Right renal cortex interstitium (tissue), 3 donors: ENCODE measurements at regions not wholly inside any gene's neighbourhood (a gene's known extent, or its start where the extent isn't known, plus 50 kb on each side); places are given as distances from the start of the nearest gene placed in this dataset.
"Not testable (repeated sequence)": the region's sequence is repeated elsewhere in the genome, so short reads cannot be mapped to it uniquely, and the experiment has no call there.

Experiments used
- DNase-seq, 3 donors: peaks; one replicate each; pipeline ENCODE4 v3.0.0-alpha.2; 2013; ENCODE audit warnings: low read depth in 3 of 3, low spot score in 2 of 3

GRCh38 chr7:84738583-84739150 is 448.2 kb downstream of the SEMA3D start:
- no peak for DNase-seq

GRCh38 chr7:84735677-84736076 is 451.2 kb downstream of the SEMA3D start:
- DNase-seq = no peak

- DNase-seq = no peak
Measured at GRCh38 chr7:84735011-84735410, 451.8 kb downstream of the SEMA3D start.

- DNase-seq = not testable (repeated sequence)
Measured at GRCh38 chr7:84733976-84734375, 452.9 kb downstream of the SEMA3D start.

- not testable (repeated sequence) for DNase-seq
Measured at GRCh38 chr7:84730864-84731263, 456.0 kb downstream of the SEMA3D start.

GRCh38 chr7:84729284-84729683 is 457.6 kb downstream of the SEMA3D start:
- DNase-seq = no peak

GRCh38 chr7:84722734-84723133 is 464.1 kb downstream of the SEMA3D start:
- DNase-seq = no peak

GRCh38 chr7:84722086-84722485 is 464.8 kb downstream of the SEMA3D start:
- no peak for DNase-seq

- DNase-seq = no peak
Measured at GRCh38 chr7:84720456-84721097, 466.3 kb downstream of the SEMA3D start.

- no peak for DNase-seq
Measured at GRCh38 chr7:84714765-84715164, 472.1 kb downstream of the SEMA3D start.

GRCh38 chr7:84712374-84713121 is 474.3 kb downstream of the SEMA3D start:
- no peak for DNase-seq

- DNase-seq = not testable (repeated sequence)
Measured at GRCh38 chr7:84710538-84710937, 476.3 kb downstream of the SEMA3D start.

GRCh38 chr7:84705706-84706105 is 481.1 kb downstream of the SEMA3D start:
- no peak for DNase-seq

- DNase-seq = no peak
Measured at GRCh38 chr7:84705079-84705478, 481.8 kb downstream of the SEMA3D start.

GRCh38 chr7:84704380-84704779 is 482.5 kb downstream of the SEMA3D start:
- no peak for DNase-seq

GRCh38 chr7:84701524-84702306 is 485.1 kb downstream of the SEMA3D start:
- no peak for DNase-seq

GRCh38 chr7:84700563-84701370 is 486.1 kb downstream of the SEMA3D start:
- no peak for DNase-seq

- no peak for DNase-seq
Measured at GRCh38 chr7:84697506-84697905, 489.4 kb downstream of the SEMA3D start.

- no peak for DNase-seq
Measured at GRCh38 chr7:84693483-84693882, 493.4 kb downstream of the SEMA3D start.

GRCh38 chr7:84688671-84689070 is 494.1 kb upstream of the SEMA3A start:
- DNase-seq = no peak
